ENCODE measurements at regions not wholly inside any gene's neighbourhood (a gene's known extent, or its start where the extent isn't known, plus 50 kb on each side); places are given as distances from the start of the nearest gene placed in this dataset.

DNA sequence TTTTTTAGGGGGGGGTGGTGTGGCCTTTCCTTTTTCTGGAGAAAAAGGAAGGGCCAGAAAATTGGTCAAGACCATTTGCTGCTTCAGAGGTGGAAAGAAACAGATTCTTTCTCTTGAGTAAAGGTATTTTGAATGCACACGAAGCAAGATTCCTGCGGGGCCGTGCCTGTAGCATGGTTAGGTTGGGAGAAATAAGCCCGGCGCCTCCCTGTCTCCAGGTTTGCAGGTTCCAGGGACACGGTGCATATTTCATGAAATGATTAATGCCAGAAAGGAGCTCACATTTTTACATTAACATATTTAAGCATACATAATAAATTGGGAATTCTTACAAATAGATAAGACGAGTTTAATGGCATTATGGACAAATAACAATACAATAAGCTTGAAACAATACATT lies 409.5 kb upstream of the IRX1 start:
- no peak for TF ChIP-seq JUND (IDR thresholded peaks at IDR 0.05; ENCODE audit: low read depth)
- no peak for DNase-seq (ENCODE audit: low read depth in 1 of 2, low spot score in 1 of 2)
- in situ Hi-C loops (cut with HindIII; ENCODE audit: low pct_unique_long_range_greater_than_20kb, low sequenced_read_pairs): no loop called here

DNA sequence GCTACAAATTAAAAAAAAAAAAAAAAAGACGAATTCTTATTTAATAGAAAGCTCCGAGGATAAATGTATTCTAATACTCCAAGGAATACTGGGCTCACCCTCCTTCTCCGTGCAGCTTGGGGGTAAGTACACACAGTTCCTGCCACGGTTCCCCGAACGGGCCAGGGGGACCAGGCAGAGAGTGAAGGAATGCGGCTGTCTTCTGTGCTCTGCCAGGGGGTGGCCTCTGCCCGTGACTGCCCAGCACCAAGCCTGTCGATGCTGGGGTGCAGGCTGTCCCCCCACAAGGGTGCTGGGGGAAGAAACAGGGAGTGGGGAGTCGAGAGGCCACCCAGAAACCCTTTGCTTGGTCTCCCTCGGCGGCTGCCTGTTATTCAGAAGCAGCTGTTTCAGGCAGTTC lies 410.1 kb upstream of the IRX1 start:
- no peak for TF ChIP-seq JUND (IDR thresholded peaks at IDR 0.05; ENCODE audit: low read depth)
- no peak for DNase-seq (ENCODE audit: low read depth in 1 of 2, low spot score in 1 of 2)
- in situ Hi-C loops (cut with HindIII; ENCODE audit: low pct_unique_long_range_greater_than_20kb, low sequenced_read_pairs): no loop called here

DNA sequence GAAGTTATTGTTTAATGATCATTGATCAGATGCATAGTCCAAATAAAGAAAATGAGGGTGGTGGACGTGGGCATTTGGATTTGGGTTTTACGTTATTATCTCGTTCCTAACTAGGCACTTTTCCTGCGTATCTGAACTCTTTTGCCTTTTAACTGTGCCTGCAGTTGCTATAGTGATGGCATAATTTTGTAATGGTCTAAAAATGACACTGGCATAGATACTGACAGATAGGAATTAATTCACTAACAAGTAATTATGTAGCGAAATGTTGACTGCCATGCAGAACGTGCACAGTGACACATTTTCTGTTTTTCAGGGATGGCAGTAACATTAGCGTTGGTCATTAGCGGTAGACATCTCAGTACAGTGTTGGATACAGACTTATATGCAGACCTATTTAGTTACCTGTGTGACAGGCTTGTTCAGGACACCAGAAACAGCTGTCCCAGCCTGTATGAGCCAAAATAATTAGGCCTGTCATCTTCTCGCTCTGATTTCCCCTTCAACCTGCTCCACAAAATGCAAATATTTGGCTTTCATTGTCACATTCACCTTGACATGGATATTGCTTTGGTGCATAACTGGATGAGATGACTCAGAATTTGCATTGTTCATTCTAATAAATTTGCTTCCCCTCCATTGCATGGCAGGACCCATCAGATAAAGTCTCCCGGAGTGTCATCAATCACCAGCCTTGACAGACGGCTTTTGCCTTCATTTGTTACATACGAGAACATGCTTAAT lies 413.3 kb upstream of the IRX1 start:
- TF ChIP-seq JUND (IDR thresholded peaks at IDR 0.05; ENCODE audit: low read depth): no peak
- in situ Hi-C loops (cut with HindIII; ENCODE audit: low pct_unique_long_range_greater_than_20kb, low sequenced_read_pairs): no loop called here
- no peak for DNase-seq (ENCODE audit: low read depth in 1 of 2, low spot score in 1 of 2)

DNA sequence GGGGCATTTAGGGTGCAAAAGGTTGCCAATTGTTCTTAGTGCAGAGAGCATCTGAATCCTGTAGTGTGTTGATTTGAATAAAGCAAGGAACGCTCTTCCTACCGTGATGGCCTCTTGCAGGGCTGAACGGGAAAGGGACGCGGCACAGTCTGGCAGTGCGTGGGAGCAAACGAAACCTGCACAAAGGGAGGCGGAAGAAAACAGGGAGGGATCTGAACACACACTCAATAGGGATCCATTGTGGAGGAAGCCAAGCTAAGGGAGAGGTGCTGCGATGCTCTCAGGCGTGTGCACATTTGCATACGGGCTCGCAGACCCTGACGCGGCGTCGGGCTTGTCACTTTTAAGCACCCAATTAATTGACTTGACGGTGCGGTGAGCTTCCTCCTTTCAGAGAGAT lies 414.0 kb upstream of the IRX1 start:
- no peak for TF ChIP-seq JUND (IDR thresholded peaks at IDR 0.05; ENCODE audit: low read depth)
- no peak for DNase-seq (ENCODE audit: low read depth in 1 of 2, low spot score in 1 of 2)
- in situ Hi-C loops (cut with HindIII; ENCODE audit: low pct_unique_long_range_greater_than_20kb, low sequenced_read_pairs): no loop called here

- in situ Hi-C loops (cut with HindIII; ENCODE audit: low pct_unique_long_range_greater_than_20kb, low sequenced_read_pairs): no loop called here
- no peak for TF ChIP-seq JUND (IDR thresholded peaks at IDR 0.05; ENCODE audit: low read depth)
- no peak for DNase-seq (ENCODE audit: low read depth in 1 of 2, low spot score in 1 of 2)
Observed at GRCh38 chr5:3180636-3181035, 415.0 kb upstream of the IRX1 start.

- no peak for TF ChIP-seq JUND (IDR thresholded peaks at IDR 0.05; ENCODE audit: low read depth)
- DNase-seq (ENCODE audit: low read depth in 1 of 2, low spot score in 1 of 2): no peak
- in situ Hi-C loops (cut with HindIII; ENCODE audit: low pct_unique_long_range_greater_than_20kb, low sequenced_read_pairs): no loop called here
Observed at GRCh38 chr5:3179220-3179619, 416.4 kb upstream of the IRX1 start.

DNA sequence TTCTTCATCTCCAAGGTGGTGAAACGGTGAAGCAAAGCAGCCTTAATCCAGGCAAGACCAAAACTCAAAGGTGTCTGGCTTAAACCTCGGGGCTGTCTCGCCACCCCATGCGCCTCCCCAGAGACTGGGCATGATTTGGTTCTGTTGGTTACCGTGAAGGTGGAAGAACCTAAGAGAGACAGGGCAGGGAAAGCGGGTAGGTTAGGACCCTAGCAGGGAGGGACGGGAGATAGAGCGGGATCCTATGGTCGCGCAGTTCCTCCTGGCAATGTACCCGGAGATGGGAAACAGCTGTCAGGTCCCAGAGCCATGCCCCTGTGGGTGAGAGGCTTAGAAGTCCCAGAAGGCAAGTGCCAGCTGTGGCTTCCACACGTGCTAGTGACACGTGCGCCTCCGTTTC lies 418.3 kb upstream of the IRX1 start:
- no peak for TF ChIP-seq JUND (IDR thresholded peaks at IDR 0.05; ENCODE audit: low read depth)
- in situ Hi-C loops (cut with HindIII; ENCODE audit: low pct_unique_long_range_greater_than_20kb, low sequenced_read_pairs): no loop called here
- DNase-seq (ENCODE audit: low read depth in 1 of 2, low spot score in 1 of 2): no peak

DNA sequence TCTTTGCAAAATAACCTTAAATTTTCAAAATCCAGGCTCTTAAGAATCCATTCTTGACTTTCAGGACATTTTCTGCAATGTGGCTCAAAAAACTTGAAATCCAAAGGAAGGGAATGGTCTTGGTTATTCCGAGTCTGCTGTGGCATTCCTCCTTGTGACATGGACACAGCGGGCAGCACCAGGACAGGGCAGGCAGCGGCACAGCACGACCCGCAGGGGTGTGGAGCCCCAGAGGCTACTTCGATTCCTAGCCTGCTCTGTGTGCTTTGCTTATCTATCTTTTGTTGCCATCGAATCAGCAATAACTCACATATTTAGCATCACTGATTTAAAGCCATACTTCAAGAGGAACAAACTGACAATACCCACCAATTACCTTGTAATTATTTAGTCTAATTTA lies 420.2 kb upstream of the IRX1 start:
- no peak for DNase-seq (ENCODE audit: low read depth in 1 of 2, low spot score in 1 of 2)
- no peak for TF ChIP-seq JUND (IDR thresholded peaks at IDR 0.05; ENCODE audit: low read depth)
- in situ Hi-C loops (cut with HindIII; ENCODE audit: low pct_unique_long_range_greater_than_20kb, low sequenced_read_pairs): no loop called here

DNA sequence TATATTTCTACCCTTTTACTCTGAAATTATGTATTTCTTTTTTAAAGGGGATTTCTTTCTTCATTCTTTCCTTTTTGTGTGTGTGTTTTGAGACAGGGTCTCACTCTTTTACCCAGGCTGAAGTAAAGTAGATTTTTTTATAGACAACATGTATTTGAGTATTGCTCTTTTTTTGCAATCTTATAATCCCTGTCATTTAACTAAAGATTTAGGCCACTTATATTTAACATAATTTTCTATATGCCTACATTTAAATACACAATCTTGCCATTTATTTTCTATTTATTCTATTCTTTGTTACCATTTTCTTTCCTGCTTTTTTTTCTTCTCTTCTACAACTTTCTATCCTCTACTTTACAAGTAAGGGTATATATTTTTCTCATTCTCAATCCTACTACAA lies 416.0 kb upstream of the IRX2 start:
- no peak for TF ChIP-seq JUND (IDR thresholded peaks at IDR 0.05; ENCODE audit: low read depth)
- in situ Hi-C loops (cut with HindIII; ENCODE audit: low pct_unique_long_range_greater_than_20kb, low sequenced_read_pairs): no loop called here
- DNase-seq (ENCODE audit: low read depth in 1 of 2, low spot score in 1 of 2): no peak

GRCh38 chr5:3163626-3164025 lies 412.1 kb upstream of the IRX2 start:
- in situ Hi-C loops (cut with HindIII; ENCODE audit: low pct_unique_long_range_greater_than_20kb, low sequenced_read_pairs): no loop called here
- DNase-seq (ENCODE audit: low read depth in 1 of 2, low spot score in 1 of 2): no peak
- no peak for TF ChIP-seq JUND (IDR thresholded peaks at IDR 0.05; ENCODE audit: low read depth)

GRCh38 chr5:3161672-3162071 lies 410.2 kb upstream of the IRX2 start:
- in situ Hi-C loops (cut with HindIII; ENCODE audit: low pct_unique_long_range_greater_than_20kb, low sequenced_read_pairs): no loop called here
- no peak for TF ChIP-seq JUND (IDR thresholded peaks at IDR 0.05; ENCODE audit: low read depth)
- DNase-seq (ENCODE audit: low read depth in 1 of 2, low spot score in 1 of 2): no peak

GRCh38 chr5:3157214-3157613 lies 405.7 kb upstream of the IRX2 start:
- no peak for TF ChIP-seq JUND (IDR thresholded peaks at IDR 0.05; ENCODE audit: low read depth)
- no peak for DNase-seq (ENCODE audit: low read depth in 1 of 2, low spot score in 1 of 2)
- in situ Hi-C loops (cut with HindIII; ENCODE audit: low pct_unique_long_range_greater_than_20kb, low sequenced_read_pairs): no loop called here

- in situ Hi-C loops (cut with HindIII; ENCODE audit: low pct_unique_long_range_greater_than_20kb, low sequenced_read_pairs): no loop called here
- no peak for DNase-seq (ENCODE audit: low read depth in 1 of 2, low spot score in 1 of 2)
- TF ChIP-seq JUND (IDR thresholded peaks at IDR 0.05; ENCODE audit: low read depth): no peak
Observed at GRCh38 chr5:3155717-3156116, 404.2 kb upstream of the IRX2 start.

DNA sequence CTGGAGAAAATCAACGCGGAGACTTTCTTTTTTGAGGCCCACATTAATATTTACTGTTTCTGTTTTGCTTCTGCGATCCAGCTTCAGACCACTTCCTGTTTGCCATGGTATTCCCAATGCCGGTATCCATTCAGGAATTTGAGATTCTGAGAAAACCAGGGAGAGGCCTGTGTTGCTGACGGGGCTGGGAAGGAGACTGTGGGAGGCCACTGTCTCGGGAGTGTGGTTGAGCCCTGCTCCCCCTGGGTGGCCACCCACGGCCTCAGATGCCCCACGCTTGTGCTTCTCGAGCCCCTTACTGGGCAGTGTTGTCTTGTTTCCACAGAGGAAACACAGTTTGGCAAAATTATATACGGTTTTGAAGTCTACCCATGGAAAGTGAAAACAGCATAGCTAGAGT lies 403.6 kb upstream of the IRX2 start:
- TF ChIP-seq JUND (IDR thresholded peaks at IDR 0.05; ENCODE audit: low read depth): no peak
- in situ Hi-C loops (cut with HindIII; ENCODE audit: low pct_unique_long_range_greater_than_20kb, low sequenced_read_pairs): no loop called here
- DNase-seq (ENCODE audit: low read depth in 1 of 2, low spot score in 1 of 2): no peak

All from T47D (cell line).